GM23248 (cell line): ENCODE measurements at regions not wholly inside any gene's neighbourhood (a gene's known extent, or its start where the extent isn't known, plus 50 kb on each side); places are given as distances from the start of the nearest gene placed in this dataset.

ENCODE experiments used
- EZH2 ChIP-seq: fragments of 200-600 bp; sonication (generic); IDR thresholded peaks from 2 replicates; pipeline ENCODE4 v1.6.1; 2018; ENCODE audit warnings: antibody characterized with exemption, mild to moderate bottlenecking; ENCODE audit not compliant: insufficient read depth, poor library complexity, severe bottlenecking
- EZH2phosphoT487 ChIP-seq: fragments of 200-600 bp; sonication (generic); IDR thresholded peaks from 2 replicates; pipeline ENCODE4 v1.6.1; 2018; ENCODE audit warnings: antibody characterized with exemption, moderate library complexity, mild to moderate bottlenecking, low read depth; ENCODE audit not compliant: insufficient read depth

DNA sequence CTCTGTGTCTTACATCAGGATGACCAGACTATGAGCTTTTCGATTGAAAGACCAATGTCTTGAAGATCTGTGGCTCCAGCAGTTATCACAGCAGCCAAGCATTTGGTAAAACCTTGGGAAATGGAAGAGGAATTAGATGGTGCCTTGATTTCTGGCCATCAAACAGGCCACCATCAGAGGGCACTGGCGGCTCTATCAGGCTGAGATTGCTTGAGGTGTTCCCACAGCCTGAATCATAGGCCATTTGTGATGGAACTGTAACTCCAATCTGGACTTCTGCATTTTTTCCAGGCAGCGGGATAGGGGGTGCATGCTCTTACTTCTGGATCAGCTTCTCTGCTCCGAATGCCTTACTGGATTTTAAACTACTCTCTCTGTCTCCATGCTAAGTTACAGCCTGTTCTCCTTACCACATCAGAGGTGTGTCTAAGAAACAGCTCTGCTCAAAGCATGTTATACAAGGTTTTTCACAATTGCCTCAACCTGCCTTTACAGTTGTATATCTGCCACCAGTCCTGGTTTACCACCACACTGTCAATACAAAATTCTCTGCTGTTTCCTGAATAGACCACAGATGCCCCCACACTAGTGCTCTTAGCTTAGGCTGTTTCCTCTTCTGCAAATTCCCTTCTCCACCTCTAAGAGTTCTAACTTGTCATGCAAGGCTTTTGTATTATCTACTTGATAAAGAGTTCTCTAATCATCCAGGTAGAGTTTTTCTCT lies 180.9 kb downstream of the PTGER3 start:
- no peak for TF ChIP-seq EZH2phosphoT487
- no peak for TF ChIP-seq EZH2
